ENCODE measurements at regions not wholly inside any gene's neighbourhood (a gene's known extent, or its start where the extent isn't known, plus 50 kb on each side); places are given as distances from the start of the nearest gene placed in this dataset.

- Histone ChIP-seq H3K9me3 (ENCODE audit: severe bottlenecking) (no peaks in the 10 kb centered on the region), H3K36me3 (ENCODE audit: low read depth) (no peaks in the 10 kb centered on the region), H3K4me1 (ENCODE audit: insufficient read depth, poor library complexity, severe bottlenecking) (peaks cover 11% of the 10 kb centered on the region), H3K27ac (ENCODE audit: poor library complexity, severe bottlenecking) (no peak overlapping the region), H3K4me3 (ENCODE audit: severe bottlenecking) (no peak overlapping the region), H3K27me3 (ENCODE audit: insufficient read depth, poor library complexity, severe bottlenecking) (no peaks in the 10 kb centered on the region)
- DNase-seq (ENCODE audit: low spot score) (no peak), ATAC-seq (ENCODE audit: low read depth) (no peak)
- no peak for TF ChIP-seq CTCF (IDR thresholded peaks at IDR 0.05; ENCODE audit: poor library complexity, severe bottlenecking)
Measured at GRCh38 chr14:55892906-55893305, 225.3 kb upstream of the PELI2 start.

- no peak overlapping the region for H3K27ac ChIP-seq (ENCODE audit: poor library complexity, severe bottlenecking)
- no peak for ATAC-seq (ENCODE audit: low read depth)
- no peaks in the 10 kb centered on the region for H3K9me3 ChIP-seq (ENCODE audit: severe bottlenecking)
- no peak for TF ChIP-seq CTCF (IDR thresholded peaks at IDR 0.05; ENCODE audit: poor library complexity, severe bottlenecking)
- DNase-seq (ENCODE audit: low spot score): no peak
- no peaks in the 10 kb centered on the region for H3K27me3 ChIP-seq (ENCODE audit: insufficient read depth, poor library complexity, severe bottlenecking)
- H3K4me1 ChIP-seq (ENCODE audit: insufficient read depth, poor library complexity, severe bottlenecking): peaks cover 8% of the 10 kb centered on the region
- H3K36me3 ChIP-seq (ENCODE audit: low read depth): no peaks in the 10 kb centered on the region
- H3K4me3 ChIP-seq (ENCODE audit: severe bottlenecking): no peak overlapping the region
Measured at GRCh38 chr14:55893705-55894104, 224.5 kb upstream of the PELI2 start.

GRCh38 chr14:55897031-55897430 is 221.2 kb upstream of the PELI2 start:
- DNase-seq (ENCODE audit: low spot score): no peak
- no peaks in the 10 kb centered on the region for H3K36me3 ChIP-seq (ENCODE audit: low read depth)
- no peak for TF ChIP-seq CTCF (IDR thresholded peaks at IDR 0.05; ENCODE audit: poor library complexity, severe bottlenecking)
- H3K27ac ChIP-seq (ENCODE audit: poor library complexity, severe bottlenecking): no peak overlapping the region
- no peak for ATAC-seq (ENCODE audit: low read depth)
- H3K4me3 ChIP-seq (ENCODE audit: severe bottlenecking): no peak overlapping the region
- H3K9me3 ChIP-seq (ENCODE audit: severe bottlenecking): no peaks in the 10 kb centered on the region
- no peaks in the 10 kb centered on the region for H3K4me1 ChIP-seq (ENCODE audit: insufficient read depth, poor library complexity, severe bottlenecking)
- no peaks in the 10 kb centered on the region for H3K27me3 ChIP-seq (ENCODE audit: insufficient read depth, poor library complexity, severe bottlenecking)

GRCh38 chr14:55898938-55899337 is 219.3 kb upstream of the PELI2 start:
- no peak overlapping the region for H3K4me3 ChIP-seq (ENCODE audit: severe bottlenecking)
- DNase-seq (ENCODE audit: low spot score) (no peak), ATAC-seq (ENCODE audit: low read depth) (no peak)
- H3K27me3 ChIP-seq (ENCODE audit: insufficient read depth, poor library complexity, severe bottlenecking): no peaks in the 10 kb centered on the region
- no peaks in the 10 kb centered on the region for H3K9me3 ChIP-seq (ENCODE audit: severe bottlenecking)
- no peaks in the 10 kb centered on the region for H3K4me1 ChIP-seq (ENCODE audit: insufficient read depth, poor library complexity, severe bottlenecking)
- no peak for TF ChIP-seq CTCF (IDR thresholded peaks at IDR 0.05; ENCODE audit: poor library complexity, severe bottlenecking)
- H3K27ac ChIP-seq (ENCODE audit: poor library complexity, severe bottlenecking): no peak overlapping the region
- no peaks in the 10 kb centered on the region for H3K36me3 ChIP-seq (ENCODE audit: low read depth)

GRCh38 chr14:55899531-55899930 is 218.7 kb upstream of the PELI2 start:
- ATAC-seq (ENCODE audit: low read depth): no peak
- Histone ChIP-seq H3K4me1 (ENCODE audit: insufficient read depth, poor library complexity, severe bottlenecking) (no peaks in the 10 kb centered on the region), H3K4me3 (ENCODE audit: severe bottlenecking) (no peak overlapping the region), H3K27ac (ENCODE audit: poor library complexity, severe bottlenecking) (no peak overlapping the region), H3K9me3 (ENCODE audit: severe bottlenecking) (no peaks in the 10 kb centered on the region), H3K27me3 (ENCODE audit: insufficient read depth, poor library complexity, severe bottlenecking) (no peaks in the 10 kb centered on the region), H3K36me3 (ENCODE audit: low read depth) (no peaks in the 10 kb centered on the region)
- DNase-seq (ENCODE audit: low spot score): no peak
- no peak for TF ChIP-seq CTCF (IDR thresholded peaks at IDR 0.05; ENCODE audit: poor library complexity, severe bottlenecking)

All from RWPE2 (cell line).